GM10248 (cell line): ENCODE measurements at regions not wholly inside any gene's neighbourhood (a gene's known extent, or its start where the extent isn't known, plus 50 kb on each side); places are given as distances from the start of the nearest gene placed in this dataset.

Source experiments
- CTCF ChIA-PET: fragments of 300-600 bp; sonication (Branson Sonifier 250); formaldehyde crosslinking; extraction: SDS; loops from one replicate; lab custom pipeline; 2021; ENCODE audit warnings: antibody characterized with exemption; lab: Yijun Ruan, JAX
- POLR2A ChIA-PET: fragments of 350-650 bp; sonication (Branson Sonifier 250); formaldehyde crosslinking; extraction: SDS; loops from one replicate; lab custom pipeline; 2020; ENCODE audit warnings: antibody characterized with exemption; lab: Yijun Ruan, JAX
- DNase-seq: peaks from one replicate; pipeline ENCODE4 v3.0.0; 2012; ENCODE audit errors: extremely low spot score
- CTCF ChIP-seq: IDR thresholded peaks from 2 replicates; pipeline ENCODE4 v1.5.1; 2012; ENCODE audit warnings: mild to moderate bottlenecking, low read depth; ENCODE audit errors: extremely low read depth, missing control alignments, control extremely low read depth

- ChIA-PET POLR2A (no interaction called here), CTCF (interaction anchor here (1.1 to 2.7 kb wide), 3 partner anchors 10 to 27 kb away, joined by 3 to 7 read pairs (median 3); no protein-coding TSS in a partner anchor)
- DNase-seq = no peak
- TF ChIP-seq CTCF = no peak
These were observed 788.2 kb downstream of the DSC3 start for GRCh38 chr18:30254331-30254730.

GRCh38 chr18:30248056-30248455, 794.5 kb downstream of the DSC3 start:
- no peak for DNase-seq
- no peak for TF ChIP-seq CTCF
- CTCF ChIA-PET = no interaction called here
- POLR2A ChIA-PET = no interaction called here

- POLR2A ChIA-PET = no interaction called here
- TF ChIP-seq CTCF = no peak
- DNase-seq = no peak
- CTCF ChIA-PET = no interaction called here
These were observed 796.6 kb downstream of the DSC3 start for GRCh38 chr18:30245766-30246455.

GRCh38 chr18:30234755-30235154, 807.8 kb downstream of the DSC3 start:
- DNase-seq = no peak
- CTCF ChIA-PET = no interaction called here
- POLR2A ChIA-PET = no interaction called here
- no peak for TF ChIP-seq CTCF

- TF ChIP-seq CTCF = no peak
- ChIA-PET POLR2A (no interaction called here), CTCF (interaction anchor here (0.8 kb wide), 1 partner anchor 17 kb away, joined by 3 read pairs; no protein-coding TSS in a partner anchor)
- no peak for DNase-seq
These were observed 831.4 kb downstream of the DSC3 start for GRCh38 chr18:30211112-30211511.

- TF ChIP-seq CTCF = no peak
- CTCF ChIA-PET = no interaction called here
- DNase-seq = no peak
- POLR2A ChIA-PET = no interaction called here
These were observed 834.0 kb downstream of the DSC3 start for GRCh38 chr18:30208546-30208945.

- CTCF ChIA-PET = no interaction called here
- DNase-seq = no peak
These were observed 850.3 kb downstream of the DSC3 start for GRCh38 chr18:30192216-30192615.

More at GRCh38 chr18:30192216-30192615, 850.3 kb downstream of the DSC3 start:
- POLR2A ChIA-PET = no interaction called here
- TF ChIP-seq CTCF = no peak
